Tibial nerve (tissue), 4 donors: ENCODE measurements at regions not wholly inside any gene's neighbourhood (a gene's known extent, or its start where the extent isn't known, plus 50 kb on each side); places are given as distances from the start of the nearest gene placed in this dataset.
"Not testable (repeated sequence)": the region's sequence is repeated elsewhere in the genome, so short reads cannot be mapped to it uniquely, and the experiment has no call there.

ENCODE experiments used
- DNase-seq, 2 donors: peaks; one replicate each; pipeline ENCODE4 v3.0.0-alpha.2; 2019; ENCODE audit warnings: low spot score in 2 of 2
- H3K27ac ChIP-seq, 4 donors: fragments of 200-600 bp; sonication (generic) in 3 of 4; one replicate each; pipeline ENCODE4 v1.5.1; 2017 to 2019; ENCODE audit warnings: mild to moderate bottlenecking in 1 of 4
- H3K27me3 ChIP-seq, 2 donors: fragments of 200-600 bp; sonication (generic) in 1 of 2; one replicate each; pipeline versions ENCODE4 v1.5.1 to v1.6.0; 2017 to 2019
- H3K36me3 ChIP-seq, 3 donors: fragments of 200-600 bp; sonication (generic); one replicate each; pipeline ENCODE4 v1.5.1; 2018 to 2019
- H3K4me1 ChIP-seq, 4 donors: fragments of 200-600 bp; sonication (generic) in 3 of 4; one replicate each; pipeline ENCODE4 v1.5.1; 2017 to 2019
- H3K4me3 ChIP-seq, 4 donors: fragments of 200-600 bp; sonication (generic) in 3 of 4; one replicate each; pipeline ENCODE4 v1.5.1; 2017 to 2019; ENCODE audit warnings: mild to moderate bottlenecking in 1 of 4, moderate library complexity in 1 of 4
- H3K9me3 ChIP-seq, 4 donors: fragments of 200-600 bp; sonication (generic) in 3 of 4; one replicate each; pipeline ENCODE4 v1.5.1; 2017 to 2019
- EP300 ChIP-seq, 2 donors: sonication (generic); formaldehyde crosslinking; IDR thresholded peaks; one replicate each; pipeline ENCODE4 v1.6.1; 2017; ENCODE audit warnings: antibody characterized with exemption in 2 of 2, mild to moderate bottlenecking in 1 of 2
- POLR2A ChIP-seq, 2 donors: fragments of 450-650 bp; IDR thresholded peaks; one replicate each; pipeline ENCODE4 v1.6.1; 2017; ENCODE audit warnings: antibody characterized with exemption in 2 of 2, mild to moderate bottlenecking in 2 of 2, moderate library complexity in 2 of 2
- WGBS, 2 donors: methylation state at CpG; one replicate each; pipeline ENCODE4 v1.1.5; 2018; 5-methylcytosine and 5-hydroxymethylcytosine counted together
- TF ChIP-seq, protein P1 (sequence below), 5 experiments: fragments of 200-600 bp in 3 of 5; fragments of 450-650 bp in 2 of 5; sonication (generic) in 3 of 5; IDR thresholded peaks; one replicate each; pipeline ENCODE4 v1.5.1; 2016 to 2019; ENCODE audit warnings: antibody characterized with exemption in 5 of 5, mild to moderate bottlenecking in 3 of 5, moderate library complexity in 2 of 5

DNA sequence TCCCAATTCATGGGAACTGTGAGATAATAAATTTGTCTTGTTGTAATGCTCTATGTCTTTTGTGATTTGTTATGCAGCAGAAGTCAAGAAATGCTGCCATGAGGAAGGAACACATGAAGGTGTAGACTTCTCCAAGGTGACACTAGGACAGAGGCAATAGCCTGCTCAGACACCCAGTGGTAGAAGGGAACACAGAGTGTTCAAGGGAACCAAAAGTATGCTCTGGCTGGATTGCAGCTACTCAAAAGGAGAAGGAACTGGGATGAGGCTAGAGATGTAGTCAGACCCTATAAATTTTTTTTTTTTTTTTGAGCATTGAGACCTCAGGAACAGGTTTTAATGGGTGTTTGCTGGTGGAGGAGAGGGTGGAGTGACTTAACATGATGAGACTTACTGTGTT lies 232.5 kb downstream of the PARP8 start:
- TF ChIP-seq EP300 (IDR thresholded peaks at IDR 0.05) = no peak
- no peak for TF ChIP-seq POLR2A (IDR thresholded peaks at IDR 0.05)
- TF ChIP-seq, protein P1, sequence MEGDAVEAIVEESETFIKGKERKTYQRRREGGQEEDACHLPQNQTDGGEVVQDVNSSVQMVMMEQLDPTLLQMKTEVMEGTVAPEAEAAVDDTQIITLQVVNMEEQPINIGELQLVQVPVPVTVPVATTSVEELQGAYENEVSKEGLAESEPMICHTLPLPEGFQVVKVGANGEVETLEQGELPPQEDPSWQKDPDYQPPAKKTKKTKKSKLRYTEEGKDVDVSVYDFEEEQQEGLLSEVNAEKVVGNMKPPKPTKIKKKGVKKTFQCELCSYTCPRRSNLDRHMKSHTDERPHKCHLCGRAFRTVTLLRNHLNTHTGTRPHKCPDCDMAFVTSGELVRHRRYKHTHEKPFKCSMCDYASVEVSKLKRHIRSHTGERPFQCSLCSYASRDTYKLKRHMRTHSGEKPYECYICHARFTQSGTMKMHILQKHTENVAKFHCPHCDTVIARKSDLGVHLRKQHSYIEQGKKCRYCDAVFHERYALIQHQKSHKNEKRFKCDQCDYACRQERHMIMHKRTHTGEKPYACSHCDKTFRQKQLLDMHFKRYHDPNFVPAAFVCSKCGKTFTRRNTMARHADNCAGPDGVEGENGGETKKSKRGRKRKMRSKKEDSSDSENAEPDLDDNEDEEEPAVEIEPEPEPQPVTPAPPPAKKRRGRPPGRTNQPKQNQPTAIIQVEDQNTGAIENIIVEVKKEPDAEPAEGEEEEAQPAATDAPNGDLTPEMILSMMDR (IDR thresholded peaks at IDR 0.05) = no peak
- Histone ChIP-seq H3K9me3 (no peaks in the 10 kb centered on the region), H3K27ac (no peak overlapping the region), H3K4me3 (no peak overlapping the region), H3K4me1 (no peaks in the 10 kb centered on the region), H3K36me3 (no peaks in the 10 kb centered on the region), H3K27me3 (no peaks in the 10 kb centered on the region)
- DNase-seq = no peak

DNA sequence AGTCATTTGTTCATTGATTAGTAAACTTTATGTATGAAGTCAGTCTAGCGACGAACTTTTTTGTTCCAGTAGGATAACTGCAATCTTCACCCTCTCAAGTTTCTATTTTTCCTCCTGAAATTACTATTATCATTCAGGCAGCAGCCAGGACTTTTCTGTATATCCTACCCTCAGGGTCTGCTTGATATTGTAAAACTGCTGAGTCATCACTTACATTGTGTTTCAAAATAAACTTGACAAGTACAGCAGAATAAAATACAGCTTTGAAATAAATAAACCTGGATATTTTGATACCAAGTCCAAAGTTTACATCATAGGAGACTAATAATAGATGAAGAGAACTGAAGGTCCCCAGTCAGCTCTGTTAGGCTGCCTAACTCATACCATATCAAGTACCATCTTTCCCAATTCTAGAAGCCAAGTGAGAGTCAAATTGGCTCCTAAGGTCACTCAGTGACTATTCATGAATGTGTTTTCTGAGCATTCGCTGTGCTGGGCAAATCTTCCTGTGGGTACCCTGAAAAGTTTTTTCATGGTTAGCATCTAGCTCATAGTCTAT lies 234.6 kb downstream of the PARP8 start:
- TF ChIP-seq POLR2A (IDR thresholded peaks at IDR 0.05) = no peak
- TF ChIP-seq, protein P1 (IDR thresholded peaks at IDR 0.05) = no peak
- Histone ChIP-seq H3K9me3 (no peaks in the 10 kb centered on the region), H3K4me1 (no peaks in the 10 kb centered on the region), H3K36me3 (no peaks in the 10 kb centered on the region), H3K27ac (no peak overlapping the region), H3K4me3 (no peak overlapping the region), H3K27me3 (no peaks in the 10 kb centered on the region)
- DNase-seq = no peak
- 74 to 76% methylated on average over 3 of the region's 3 CpGs for WGBS, 2 donors

DNA sequence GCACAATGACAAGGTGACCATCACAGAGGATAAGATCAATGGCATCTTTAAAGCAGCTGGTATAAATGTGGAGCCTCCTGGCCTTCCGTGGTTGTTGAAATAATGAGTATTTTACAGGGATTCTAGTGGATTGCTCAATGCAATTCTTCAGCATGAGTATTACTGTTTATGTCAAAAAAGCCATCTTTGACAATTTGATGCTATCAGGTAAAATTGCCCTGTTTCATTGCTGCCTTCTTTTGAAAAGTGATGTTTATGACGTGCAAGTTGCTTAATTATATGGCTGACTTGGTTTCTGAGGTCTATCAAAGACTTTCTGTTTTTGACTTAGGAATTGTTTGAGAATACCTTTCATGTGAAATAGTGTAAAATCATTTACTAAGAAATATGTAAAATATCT lies 237.2 kb downstream of the PARP8 start:
- TF ChIP-seq EP300 (IDR thresholded peaks at IDR 0.05) (no peak), POLR2A (IDR thresholded peaks at IDR 0.05) (no peak)
- TF ChIP-seq, protein P1 (IDR thresholded peaks at IDR 0.05) = no peak
- H3K9me3 ChIP-seq = no peaks in the 10 kb centered on the region
- WGBS, 2 donors = 81 to 87% methylated on average over 2 of the region's 2 CpGs

DNA sequence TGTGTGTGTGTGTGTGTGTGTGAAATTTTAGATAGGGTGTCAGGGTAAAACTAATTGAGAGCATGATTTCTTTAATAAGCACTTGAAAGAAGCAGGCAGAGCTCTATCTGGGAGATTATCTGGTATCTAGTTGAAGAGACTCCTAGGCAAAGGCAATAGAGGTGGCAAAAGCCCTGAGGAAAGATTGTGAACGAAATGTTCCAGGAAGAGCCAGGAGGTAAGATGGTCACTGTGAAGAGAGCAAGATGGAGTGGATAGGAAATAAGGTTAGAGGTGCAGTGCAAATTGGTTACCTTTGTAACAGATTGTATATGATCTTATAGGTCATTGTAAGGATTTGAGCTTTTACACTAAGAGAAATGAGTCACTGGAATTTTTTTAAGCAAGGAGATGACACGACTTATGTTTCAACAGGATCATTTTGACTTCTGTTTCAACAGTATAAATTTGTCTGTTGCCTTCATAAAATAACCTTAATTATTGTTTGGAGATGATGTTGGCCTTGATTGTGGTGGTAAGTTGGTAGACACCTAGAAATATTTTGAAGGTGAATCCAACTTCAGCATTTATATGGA lies 239.6 kb downstream of the PARP8 start:
- H3K9me3 ChIP-seq = no peaks in the 10 kb centered on the region
- no peak overlapping the region for H3K4me3 ChIP-seq
- H3K4me1 ChIP-seq = no peaks in the 10 kb centered on the region
- TF ChIP-seq POLR2A (IDR thresholded peaks at IDR 0.05) = no peak
- no peak for TF ChIP-seq EP300 (IDR thresholded peaks at IDR 0.05)
- TF ChIP-seq, protein P1 (IDR thresholded peaks at IDR 0.05) = no peak
- DNase-seq = no peak
- H3K27ac ChIP-seq = no peak overlapping the region
- WGBS, 2 donors = 77 to 88% methylated on average over 2 of the region's 2 CpGs
- no peaks in the 10 kb centered on the region for H3K27me3 ChIP-seq
- no peaks in the 10 kb centered on the region for H3K36me3 ChIP-seq

More for the DNA sequence above, 237.2 kb downstream of the PARP8 start:
- no peak overlapping the region for H3K27ac ChIP-seq
- no peaks in the 10 kb centered on the region for H3K4me1 ChIP-seq
- H3K36me3 ChIP-seq = no peaks in the 10 kb centered on the region
- no peak overlapping the region for H3K4me3 ChIP-seq
- no peaks in the 10 kb centered on the region for H3K27me3 ChIP-seq
- DNase-seq = no peak

DNA sequence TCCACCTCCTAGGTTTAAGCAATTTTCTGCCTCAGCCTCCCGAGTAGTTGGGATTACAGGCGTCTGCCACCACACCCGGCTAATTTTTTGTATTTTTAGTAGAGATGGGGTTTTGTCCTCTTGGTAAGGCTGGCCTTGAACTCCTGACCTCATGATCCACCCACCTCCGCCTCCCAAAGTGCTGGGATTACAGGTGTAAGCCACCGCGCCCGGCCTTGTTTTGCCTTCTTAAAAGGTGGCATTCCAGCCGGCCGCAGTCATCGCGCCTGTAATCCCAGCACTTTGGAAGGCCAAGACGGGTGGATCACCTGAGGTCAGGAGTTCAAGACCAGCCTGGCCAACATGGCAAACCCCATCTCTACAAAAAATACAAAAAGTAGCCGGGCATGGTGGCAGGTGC lies 253.7 kb downstream of the PARP8 start:
- DNase-seq, H3K36me3 ChIP-seq, H3K4me3 ChIP-seq, H3K9me3 ChIP-seq, H3K27me3 ChIP-seq, H3K27ac ChIP-seq, H3K4me1 ChIP-seq: not testable (repeated sequence)
- 89 to 95% methylated on average over 13 of the region's 13 CpGs for WGBS, 2 donors
